ENCODE measurements at regions not wholly inside any gene's neighbourhood (a gene's known extent, or its start where the extent isn't known, plus 50 kb on each side); places are given as distances from the start of the nearest gene placed in this dataset.

DNA sequence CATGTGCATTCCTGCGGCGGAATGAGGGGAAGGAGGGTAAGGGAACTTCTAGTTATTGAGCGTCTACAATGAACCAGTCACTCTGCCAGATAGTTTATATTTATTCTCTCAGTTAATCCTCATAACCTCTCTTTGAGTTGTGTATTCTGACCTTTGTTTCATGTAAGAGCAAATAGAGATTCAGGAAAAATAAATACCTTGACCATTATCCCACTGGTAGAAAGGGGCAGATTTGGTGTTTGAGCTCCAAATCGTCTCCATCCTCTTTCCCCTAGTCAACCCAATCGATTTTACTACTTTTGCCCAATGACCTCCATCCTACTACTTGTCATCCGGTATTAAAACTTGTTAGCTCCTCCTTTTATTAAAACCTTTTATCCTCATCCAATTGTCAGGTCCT lies 157.1 kb upstream of the SESN3 start:
- H3K4me1 Mint-ChIP-seq: no peaks in the 10 kb centered on the region
- TF ChIP-seq ETV6 (CRISPR knock-in tag; IDR thresholded peaks at IDR 0.05): no peak
- no peak for TF ChIP-seq FOXK1 (CRISPR knock-in tag; IDR thresholded peaks at IDR 0.05)
- no peak for TF ChIP-seq ZNF416 (CRISPR knock-in tag; IDR thresholded peaks at IDR 0.05)
- TF ChIP-seq, protein P1, sequence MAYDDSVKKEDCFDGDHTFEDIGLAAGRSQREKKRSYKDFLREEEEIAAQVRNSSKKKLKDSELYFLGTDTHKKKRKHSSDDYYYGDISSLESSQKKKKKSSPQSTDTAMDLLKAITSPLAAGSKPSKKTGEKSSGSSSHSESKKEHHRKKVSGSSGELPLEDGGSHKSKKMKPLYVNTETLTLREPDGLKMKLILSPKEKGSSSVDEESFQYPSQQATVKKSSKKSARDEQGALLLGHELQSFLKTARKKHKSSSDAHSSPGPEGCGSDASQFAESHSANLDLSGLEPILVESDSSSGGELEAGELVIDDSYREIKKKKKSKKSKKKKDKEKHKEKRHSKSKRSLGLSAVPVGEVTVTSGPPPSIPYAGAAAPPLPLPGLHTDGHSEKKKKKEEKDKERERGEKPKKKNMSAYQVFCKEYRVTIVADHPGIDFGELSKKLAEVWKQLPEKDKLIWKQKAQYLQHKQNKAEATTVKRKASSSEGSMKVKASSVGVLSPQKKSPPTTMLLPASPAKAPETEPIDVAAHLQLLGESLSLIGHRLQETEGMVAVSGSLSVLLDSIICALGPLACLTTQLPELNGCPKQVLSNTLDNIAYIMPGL (CRISPR knock-in tag; IDR thresholded peaks at IDR 0.05): no peak
- TF ChIP-seq, protein P2, sequence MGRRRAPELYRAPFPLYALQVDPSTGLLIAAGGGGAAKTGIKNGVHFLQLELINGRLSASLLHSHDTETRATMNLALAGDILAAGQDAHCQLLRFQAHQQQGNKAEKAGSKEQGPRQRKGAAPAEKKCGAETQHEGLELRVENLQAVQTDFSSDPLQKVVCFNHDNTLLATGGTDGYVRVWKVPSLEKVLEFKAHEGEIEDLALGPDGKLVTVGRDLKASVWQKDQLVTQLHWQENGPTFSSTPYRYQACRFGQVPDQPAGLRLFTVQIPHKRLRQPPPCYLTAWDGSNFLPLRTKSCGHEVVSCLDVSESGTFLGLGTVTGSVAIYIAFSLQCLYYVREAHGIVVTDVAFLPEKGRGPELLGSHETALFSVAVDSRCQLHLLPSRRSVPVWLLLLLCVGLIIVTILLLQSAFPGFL (CRISPR knock-in tag; IDR thresholded peaks at IDR 0.05; ENCODE audit: borderline replicate concordance): no peak
- TF ChIP-seq ZNF396 (CRISPR knock-in tag; IDR thresholded peaks at IDR 0.05; ENCODE audit: borderline replicate concordance): no peak
- TF ChIP-seq RELA (CRISPR knock-in tag; IDR thresholded peaks at IDR 0.05; ENCODE audit: borderline replicate concordance): no peak
- TF ChIP-seq NR1H2 (CRISPR knock-in tag; IDR thresholded peaks at IDR 0.05): no peak
- no peak for TF ChIP-seq FOXJ3 (CRISPR knock-in tag; IDR thresholded peaks at IDR 0.05; ENCODE audit: borderline replicate concordance)
- TF ChIP-seq, protein P3, sequence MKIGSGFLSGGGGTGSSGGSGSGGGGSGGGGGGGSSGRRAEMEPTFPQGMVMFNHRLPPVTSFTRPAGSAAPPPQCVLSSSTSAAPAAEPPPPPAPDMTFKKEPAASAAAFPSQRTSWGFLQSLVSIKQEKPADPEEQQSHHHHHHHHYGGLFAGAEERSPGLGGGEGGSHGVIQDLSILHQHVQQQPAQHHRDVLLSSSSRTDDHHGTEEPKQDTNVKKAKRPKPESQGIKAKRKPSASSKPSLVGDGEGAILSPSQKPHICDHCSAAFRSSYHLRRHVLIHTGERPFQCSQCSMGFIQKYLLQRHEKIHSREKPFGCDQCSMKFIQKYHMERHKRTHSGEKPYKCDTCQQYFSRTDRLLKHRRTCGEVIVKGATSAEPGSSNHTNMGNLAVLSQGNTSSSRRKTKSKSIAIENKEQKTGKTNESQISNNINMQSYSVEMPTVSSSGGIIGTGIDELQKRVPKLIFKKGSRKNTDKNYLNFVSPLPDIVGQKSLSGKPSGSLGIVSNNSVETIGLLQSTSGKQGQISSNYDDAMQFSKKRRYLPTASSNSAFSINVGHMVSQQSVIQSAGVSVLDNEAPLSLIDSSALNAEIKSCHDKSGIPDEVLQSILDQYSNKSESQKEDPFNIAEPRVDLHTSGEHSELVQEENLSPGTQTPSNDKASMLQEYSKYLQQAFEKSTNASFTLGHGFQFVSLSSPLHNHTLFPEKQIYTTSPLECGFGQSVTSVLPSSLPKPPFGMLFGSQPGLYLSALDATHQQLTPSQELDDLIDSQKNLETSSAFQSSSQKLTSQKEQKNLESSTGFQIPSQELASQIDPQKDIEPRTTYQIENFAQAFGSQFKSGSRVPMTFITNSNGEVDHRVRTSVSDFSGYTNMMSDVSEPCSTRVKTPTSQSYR (CRISPR knock-in tag; IDR thresholded peaks at IDR 0.05): no peak
- no peak for TF ChIP-seq ZNF671 (CRISPR knock-in tag; IDR thresholded peaks at IDR 0.05)
- TF ChIP-seq, protein P4, sequence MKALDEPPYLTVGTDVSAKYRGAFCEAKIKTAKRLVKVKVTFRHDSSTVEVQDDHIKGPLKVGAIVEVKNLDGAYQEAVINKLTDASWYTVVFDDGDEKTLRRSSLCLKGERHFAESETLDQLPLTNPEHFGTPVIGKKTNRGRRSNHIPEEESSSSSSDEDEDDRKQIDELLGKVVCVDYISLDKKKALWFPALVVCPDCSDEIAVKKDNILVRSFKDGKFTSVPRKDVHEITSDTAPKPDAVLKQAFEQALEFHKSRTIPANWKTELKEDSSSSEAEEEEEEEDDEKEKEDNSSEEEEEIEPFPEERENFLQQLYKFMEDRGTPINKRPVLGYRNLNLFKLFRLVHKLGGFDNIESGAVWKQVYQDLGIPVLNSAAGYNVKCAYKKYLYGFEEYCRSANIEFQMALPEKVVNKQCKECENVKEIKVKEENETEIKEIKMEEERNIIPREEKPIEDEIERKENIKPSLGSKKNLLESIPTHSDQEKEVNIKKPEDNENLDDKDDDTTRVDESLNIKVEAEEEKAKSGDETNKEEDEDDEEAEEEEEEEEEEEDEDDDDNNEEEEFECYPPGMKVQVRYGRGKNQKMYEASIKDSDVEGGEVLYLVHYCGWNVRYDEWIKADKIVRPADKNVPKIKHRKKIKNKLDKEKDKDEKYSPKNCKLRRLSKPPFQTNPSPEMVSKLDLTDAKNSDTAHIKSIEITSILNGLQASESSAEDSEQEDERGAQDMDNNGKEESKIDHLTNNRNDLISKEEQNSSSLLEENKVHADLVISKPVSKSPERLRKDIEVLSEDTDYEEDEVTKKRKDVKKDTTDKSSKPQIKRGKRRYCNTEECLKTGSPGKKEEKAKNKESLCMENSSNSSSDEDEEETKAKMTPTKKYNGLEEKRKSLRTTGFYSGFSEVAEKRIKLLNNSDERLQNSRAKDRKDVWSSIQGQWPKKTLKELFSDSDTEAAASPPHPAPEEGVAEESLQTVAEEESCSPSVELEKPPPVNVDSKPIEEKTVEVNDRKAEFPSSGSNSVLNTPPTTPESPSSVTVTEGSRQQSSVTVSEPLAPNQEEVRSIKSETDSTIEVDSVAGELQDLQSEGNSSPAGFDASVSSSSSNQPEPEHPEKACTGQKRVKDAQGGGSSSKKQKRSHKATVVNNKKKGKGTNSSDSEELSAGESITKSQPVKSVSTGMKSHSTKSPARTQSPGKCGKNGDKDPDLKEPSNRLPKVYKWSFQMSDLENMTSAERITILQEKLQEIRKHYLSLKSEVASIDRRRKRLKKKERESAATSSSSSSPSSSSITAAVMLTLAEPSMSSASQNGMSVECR (CRISPR knock-in tag; IDR thresholded peaks at IDR 0.05; ENCODE audit: borderline replicate concordance): no peak
- TF ChIP-seq, protein P5, sequence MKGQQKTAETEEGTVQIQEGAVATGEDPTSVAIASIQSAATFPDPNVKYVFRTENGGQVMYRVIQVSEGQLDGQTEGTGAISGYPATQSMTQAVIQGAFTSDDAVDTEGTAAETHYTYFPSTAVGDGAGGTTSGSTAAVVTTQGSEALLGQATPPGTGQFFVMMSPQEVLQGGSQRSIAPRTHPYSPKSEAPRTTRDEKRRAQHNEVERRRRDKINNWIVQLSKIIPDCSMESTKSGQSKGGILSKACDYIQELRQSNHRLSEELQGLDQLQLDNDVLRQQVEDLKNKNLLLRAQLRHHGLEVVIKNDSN (CRISPR knock-in tag; IDR thresholded peaks at IDR 0.05): no peak
- TF ChIP-seq, protein P6, sequence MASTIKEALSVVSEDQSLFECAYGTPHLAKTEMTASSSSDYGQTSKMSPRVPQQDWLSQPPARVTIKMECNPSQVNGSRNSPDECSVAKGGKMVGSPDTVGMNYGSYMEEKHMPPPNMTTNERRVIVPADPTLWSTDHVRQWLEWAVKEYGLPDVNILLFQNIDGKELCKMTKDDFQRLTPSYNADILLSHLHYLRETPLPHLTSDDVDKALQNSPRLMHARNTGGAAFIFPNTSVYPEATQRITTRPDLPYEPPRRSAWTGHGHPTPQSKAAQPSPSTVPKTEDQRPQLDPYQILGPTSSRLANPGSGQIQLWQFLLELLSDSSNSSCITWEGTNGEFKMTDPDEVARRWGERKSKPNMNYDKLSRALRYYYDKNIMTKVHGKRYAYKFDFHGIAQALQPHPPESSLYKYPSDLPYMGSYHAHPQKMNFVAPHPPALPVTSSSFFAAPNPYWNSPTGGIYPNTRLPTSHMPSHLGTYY (CRISPR knock-in tag; IDR thresholded peaks at IDR 0.05): no peak
- TF ChIP-seq, protein P7, sequence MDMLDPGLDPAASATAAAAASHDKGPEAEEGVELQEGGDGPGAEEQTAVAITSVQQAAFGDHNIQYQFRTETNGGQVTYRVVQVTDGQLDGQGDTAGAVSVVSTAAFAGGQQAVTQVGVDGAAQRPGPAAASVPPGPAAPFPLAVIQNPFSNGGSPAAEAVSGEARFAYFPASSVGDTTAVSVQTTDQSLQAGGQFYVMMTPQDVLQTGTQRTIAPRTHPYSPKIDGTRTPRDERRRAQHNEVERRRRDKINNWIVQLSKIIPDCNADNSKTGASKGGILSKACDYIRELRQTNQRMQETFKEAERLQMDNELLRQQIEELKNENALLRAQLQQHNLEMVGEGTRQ (CRISPR knock-in tag; IDR thresholded peaks at IDR 0.05): no peak
- no peak for TF ChIP-seq FOXP1 (CRISPR knock-in tag; IDR thresholded peaks at IDR 0.05; ENCODE audit: borderline replicate concordance)
- no peak for TF ChIP-seq SMAD4 (CRISPR knock-in tag; IDR thresholded peaks at IDR 0.05)
- TF ChIP-seq, protein P8, sequence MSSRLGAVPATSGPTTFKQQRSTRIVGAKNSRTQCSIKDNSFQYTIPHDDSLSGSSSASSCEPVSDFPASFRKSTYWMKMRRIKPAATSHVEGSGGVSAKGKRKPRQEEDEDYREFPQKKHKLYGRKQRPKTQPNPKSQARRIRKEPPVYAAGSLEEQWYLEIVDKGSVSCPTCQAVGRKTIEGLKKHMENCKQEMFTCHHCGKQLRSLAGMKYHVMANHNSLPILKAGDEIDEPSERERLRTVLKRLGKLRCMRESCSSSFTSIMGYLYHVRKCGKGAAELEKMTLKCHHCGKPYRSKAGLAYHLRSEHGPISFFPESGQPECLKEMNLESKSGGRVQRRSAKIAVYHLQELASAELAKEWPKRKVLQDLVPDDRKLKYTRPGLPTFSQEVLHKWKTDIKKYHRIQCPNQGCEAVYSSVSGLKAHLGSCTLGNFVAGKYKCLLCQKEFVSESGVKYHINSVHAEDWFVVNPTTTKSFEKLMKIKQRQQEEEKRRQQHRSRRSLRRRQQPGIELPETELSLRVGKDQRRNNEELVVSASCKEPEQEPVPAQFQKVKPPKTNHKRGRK (CRISPR knock-in tag; IDR thresholded peaks at IDR 0.05; ENCODE audit: borderline replicate concordance): no peak
- no peak for TF ChIP-seq HMGA2 (CRISPR knock-in tag; IDR thresholded peaks at IDR 0.05)
- DNase-seq (ENCODE audit: low spot score): no peak
- H3K27ac Mint-ChIP-seq: no peak overlapping the region
- ATAC-seq: no peak
- peaks cover 5% of the 10 kb centered on the region; the same call in 1 of the 2 replicates for H3K27me3 Mint-ChIP-seq (ENCODE audit: low read depth)
- CTCF ChIA-PET: interaction anchor here (1.0 kb wide), 1 partner anchor 236 kb away, joined by 5 read pairs; no protein-coding TSS in a partner anchor
- H3K4me3 Mint-ChIP-seq: no peak overlapping the region
- no peaks in the 10 kb centered on the region for H3K36me3 Mint-ChIP-seq
- H3K9me3 Mint-ChIP-seq: peaks cover 4% of the 10 kb centered on the region; the same call in 1 of the 2 replicates
- POLR2A ChIA-PET: no interaction called here

Data from WTC11 (cell line).